ENCODE measurements at regions not wholly inside any gene's neighbourhood (a gene's known extent, or its start where the extent isn't known, plus 50 kb on each side); places are given as distances from the start of the nearest gene placed in this dataset.

- Histone ChIP-seq H3K79me2 (replicated peaks; ENCODE audit: insufficient read depth, low read length) (no peaks in the 10 kb centered on the region), H3F3A (ENCODE audit: insufficient read depth, low read length, poor library complexity, severe bottlenecking) (no peaks in the 10 kb centered on the region), H3K36me3 (ENCODE audit: insufficient read depth, low read length) (no peaks in the 10 kb centered on the region), H2AFZ (ENCODE audit: low read depth, low read length) (no peak overlapping the region), H3K27ac (ENCODE audit: low read length) (peak overlapping the region; percentile 60), H3K9ac (ENCODE audit: low read length) (no peak overlapping the region), H3K9me3 (ENCODE audit: low read length) (no peaks in the 10 kb centered on the region), H3K27me3 (ENCODE audit: insufficient read depth, low read depth, low read length) (no peaks in the 10 kb centered on the region), H3K9me2 (ENCODE audit: insufficient read depth, low read length) (no peaks in the 10 kb centered on the region), H3K4me2 (ENCODE audit: low read length) (no peak overlapping the region), H4K20me1 (ENCODE audit: insufficient read depth) (no peaks in the 10 kb centered on the region), H3K4me3 (ENCODE audit: low read length) (peak overlapping the region; percentile 19)
- TF ChIP-seq POLR2AphosphoS5 (IDR thresholded peaks at IDR 0.05) = peak; percentile 57
- no peak for TF ChIP-seq CTCF (IDR thresholded peaks at IDR 0.05; ENCODE audit: poor library complexity, severe bottlenecking)
- TF ChIP-seq EP300 (conservative IDR thresholded peaks at IDR 0.05; ENCODE audit: poor library complexity, severe bottlenecking) = peak; percentile 85
- TF ChIP-seq EZH2 (IDR thresholded peaks at IDR 0.05; ENCODE audit: borderline replicate concordance, insufficient read depth, low read length, poor library complexity, severe bottlenecking) = no peak
- no peak for TF ChIP-seq TAF1 (IDR thresholded peaks at IDR 0.05; ENCODE audit: low read depth)
- no peak for TF ChIP-seq RAD21 (conservative IDR thresholded peaks at IDR 0.05)
- TF ChIP-seq REST (IDR thresholded peaks at IDR 0.05; ENCODE audit: borderline replicate concordance) = no peak
- no peak for TF ChIP-seq MXI1 (conservative IDR thresholded peaks at IDR 0.05; ENCODE audit: poor library complexity, severe bottlenecking)
- no peak for TF ChIP-seq SMC3 (conservative IDR thresholded peaks at IDR 0.05; ENCODE audit: poor library complexity)
These were observed 845.4 kb downstream of the HACE1 start for GRCh38 chr6:104014163-104014959.

GRCh38 chr6:104013312-104013971, 846.3 kb downstream of the HACE1 start:
- H3K4me3 ChIP-seq (ENCODE audit: low read length) = peak overlapping the region; percentile 19
- peak overlapping the region; percentile 60 for H3K27ac ChIP-seq (ENCODE audit: low read length)
- no peaks in the 10 kb centered on the region for H3F3A ChIP-seq (ENCODE audit: insufficient read depth, low read length, poor library complexity, severe bottlenecking)
- H3K9ac ChIP-seq (ENCODE audit: low read length) = no peak overlapping the region
- TF ChIP-seq SMC3 (conservative IDR thresholded peaks at IDR 0.05; ENCODE audit: poor library complexity) (no peak), TAF1 (IDR thresholded peaks at IDR 0.05; ENCODE audit: low read depth) (no peak), RAD21 (conservative IDR thresholded peaks at IDR 0.05) (no peak), REST (IDR thresholded peaks at IDR 0.05; ENCODE audit: borderline replicate concordance) (no peak), CTCF (IDR thresholded peaks at IDR 0.05; ENCODE audit: poor library complexity, severe bottlenecking) (no peak), EP300 (conservative IDR thresholded peaks at IDR 0.05; ENCODE audit: poor library complexity, severe bottlenecking) (no peak)
- no peak overlapping the region for H3K4me2 ChIP-seq (ENCODE audit: low read length)
- no peaks in the 10 kb centered on the region for H3K79me2 ChIP-seq (replicated peaks; ENCODE audit: insufficient read depth, low read length)
- H3K27me3 ChIP-seq (ENCODE audit: insufficient read depth, low read depth, low read length) = no peaks in the 10 kb centered on the region
- H3K36me3 ChIP-seq (ENCODE audit: insufficient read depth, low read length) = no peaks in the 10 kb centered on the region
- no peaks in the 10 kb centered on the region for H3K9me3 ChIP-seq (ENCODE audit: low read length)
- no peak overlapping the region for H2AFZ ChIP-seq (ENCODE audit: low read depth, low read length)
- H4K20me1 ChIP-seq (ENCODE audit: insufficient read depth) = no peaks in the 10 kb centered on the region
- H3K9me2 ChIP-seq (ENCODE audit: insufficient read depth, low read length) = no peaks in the 10 kb centered on the region
